Loucy (cell line): ENCODE measurements at regions not wholly inside any gene's neighbourhood (a gene's known extent, or its start where the extent isn't known, plus 50 kb on each side); places are given as distances from the start of the nearest gene placed in this dataset.

Experiments
- H2AFZ ChIP-seq: fragments of 200-600 bp; sonication (generic); 2 replicates; pipeline ENCODE4 v1.6.0; 2016; ENCODE audit warnings: antibody characterized with exemption, mild to moderate bottlenecking, low read length, moderate library complexity
- H3F3A ChIP-seq: fragments of 200-600 bp; 2 replicates; pipeline ENCODE4 v1.6.0; 2016; ENCODE audit warnings: antibody characterized with exemption, low read depth, mild to moderate bottlenecking
- H3K27me3 ChIP-seq: fragments of 200-600 bp; sonication (generic); 2 replicates; pipeline ENCODE4 v1.6.1; 2014; ENCODE audit warnings: low read length, mild to moderate bottlenecking; ENCODE audit not compliant: insufficient read depth, poor library complexity, severe bottlenecking
- H3K36me3 ChIP-seq: fragments of 200-600 bp; sonication (generic); 2 replicates; pipeline ENCODE4 v1.6.1; 2016; ENCODE audit warnings: low read length; ENCODE audit not compliant: insufficient read depth
- H3K4me1 ChIP-seq: fragments of 200-600 bp; sonication (generic); 2 replicates; pipeline ENCODE4 v1.5.1; 2014; ENCODE audit warnings: low read length, mild to moderate bottlenecking; ENCODE audit not compliant: insufficient read depth, poor library complexity, severe bottlenecking
- H3K4me2 ChIP-seq: fragments of 200-600 bp; sonication (generic); 2 replicates; pipeline ENCODE4 v1.6.0; 2014; ENCODE audit warnings: antibody characterized with exemption, low read length, low read depth, mild to moderate bottlenecking; ENCODE audit not compliant: poor library complexity, severe bottlenecking
- H3K4me3 ChIP-seq: fragments of 200-600 bp; sonication (generic); 2 replicates; pipeline ENCODE4 v1.5.1; 2014; ENCODE audit warnings: low read length, mild to moderate bottlenecking, mixed read lengths; ENCODE audit not compliant: poor library complexity, severe bottlenecking
- H3K79me2 ChIP-seq: fragments of 200-600 bp; sonication (generic); 2 replicates; pipeline ENCODE4 v1.6.1; 2014; ENCODE audit warnings: low read length; ENCODE audit not compliant: insufficient read depth
- H3K9ac ChIP-seq: fragments of 200-600 bp; sonication (generic); 2 replicates; pipeline ENCODE4 v1.6.0; 2014; ENCODE audit warnings: mild to moderate bottlenecking, low read depth, low read length, moderate library complexity; ENCODE audit not compliant: poor library complexity, severe bottlenecking
- H3K9me2 ChIP-seq: fragments of 200-600 bp; sonication (generic); replicated peaks from 2 replicates; pipeline ENCODE4 v1.6.1; 2016; ENCODE audit warnings: low read depth, low read length, mixed read lengths
- H3K9me3 ChIP-seq: fragments of 200-600 bp; sonication (generic); 2 replicates; pipeline ENCODE4 v1.6.1; 2014; ENCODE audit warnings: mild to moderate bottlenecking, antibody characterized with exemption, low read length, low read depth; ENCODE audit not compliant: insufficient read depth
- H4K20me1 ChIP-seq: fragments of 200-600 bp; sonication (generic); 2 replicates; pipeline ENCODE4 v1.6.0; 2014; ENCODE audit warnings: antibody characterized with exemption, low read length, mild to moderate bottlenecking; ENCODE audit not compliant: insufficient read depth, poor library complexity, severe bottlenecking
- CTCF ChIP-seq: fragments of 200-600 bp; sonication (generic); conservative IDR thresholded peaks from 2 replicates; pipeline ENCODE4 v1.5.1; 2014; ENCODE audit warnings: mild to moderate bottlenecking, antibody characterized with exemption, low read length
- EZH2phosphoT487 ChIP-seq: fragments of 200-600 bp; IDR thresholded peaks from 2 replicates; pipeline ENCODE4 v1.6.1; 2018; ENCODE audit warnings: antibody characterized with exemption, mild to moderate bottlenecking, moderate library complexity, borderline replicate concordance

GRCh38 chrX:26032111-26032912 lies 105.8 kb upstream of the MAGEB18 start:
- H4K20me1 ChIP-seq: no peaks in the 10 kb centered on the region
- no peaks in the 10 kb centered on the region for H3K9me2 ChIP-seq
- H3K27me3 ChIP-seq: no peaks in the 10 kb centered on the region
- H3K4me3 ChIP-seq: no peak overlapping the region
- no peak overlapping the region for H2AFZ ChIP-seq
- H3F3A ChIP-seq: no peaks in the 10 kb centered on the region
- no peaks in the 10 kb centered on the region for H3K9me3 ChIP-seq
- no peaks in the 10 kb centered on the region for H3K36me3 ChIP-seq
- H3K9ac ChIP-seq: no peak overlapping the region
- no peaks in the 10 kb centered on the region for H3K4me1 ChIP-seq
- no peak overlapping the region for H3K4me2 ChIP-seq
- no peaks in the 10 kb centered on the region for H3K79me2 ChIP-seq
- TF ChIP-seq CTCF (no peak), EZH2phosphoT487 (no peak)

- no peak overlapping the region for H2AFZ ChIP-seq
- H3K9me3 ChIP-seq: no peaks in the 10 kb centered on the region
- no peak overlapping the region for H3K9ac ChIP-seq
- H3K79me2 ChIP-seq: no peaks in the 10 kb centered on the region
- no peaks in the 10 kb centered on the region for H3K4me1 ChIP-seq
- no peaks in the 10 kb centered on the region for H3K9me2 ChIP-seq
- no peaks in the 10 kb centered on the region for H3F3A ChIP-seq
- no peaks in the 10 kb centered on the region for H3K27me3 ChIP-seq
- no peaks in the 10 kb centered on the region for H4K20me1 ChIP-seq
- no peak for TF ChIP-seq EZH2phosphoT487
- no peak for TF ChIP-seq CTCF
- no peaks in the 10 kb centered on the region for H3K36me3 ChIP-seq
- H3K4me3 ChIP-seq: no peak overlapping the region
- H3K4me2 ChIP-seq: no peak overlapping the region
Measured at GRCh38 chrX:26037367-26037766, 100.8 kb upstream of the MAGEB18 start.

GRCh38 chrX:26050099-26050498 lies 88.0 kb upstream of the MAGEB18 start:
- Histone ChIP-seq H3F3A (no peaks in the 10 kb centered on the region), H3K9me2 (no peaks in the 10 kb centered on the region), H3K36me3 (no peaks in the 10 kb centered on the region), H3K4me3 (no peak overlapping the region), H3K4me1 (no peaks in the 10 kb centered on the region), H2AFZ (no peak overlapping the region), H3K27me3 (no peaks in the 10 kb centered on the region), H3K9me3 (no peaks in the 10 kb centered on the region), H3K4me2 (no peak overlapping the region), H3K9ac (no peak overlapping the region), H3K79me2 (no peaks in the 10 kb centered on the region), H4K20me1 (no peaks in the 10 kb centered on the region)
- TF ChIP-seq CTCF (no peak), EZH2phosphoT487 (no peak)
